Loucy (cell line): ENCODE measurements at regions not wholly inside any gene's neighbourhood (a gene's known extent, or its start where the extent isn't known, plus 50 kb on each side); places are given as distances from the start of the nearest gene placed in this dataset.

Experiments used
- H2AFZ ChIP-seq: fragments of 200-600 bp; sonication (generic); 2 replicates; pipeline ENCODE4 v1.6.0; 2016; ENCODE audit warnings: antibody characterized with exemption, mild to moderate bottlenecking, low read length, moderate library complexity
- H3F3A ChIP-seq: fragments of 200-600 bp; 2 replicates; pipeline ENCODE4 v1.6.0; 2016; ENCODE audit warnings: antibody characterized with exemption, low read depth, mild to moderate bottlenecking
- H3K27me3 ChIP-seq: fragments of 200-600 bp; sonication (generic); 2 replicates; pipeline ENCODE4 v1.6.1; 2014; ENCODE audit warnings: low read length, mild to moderate bottlenecking; ENCODE audit not compliant: insufficient read depth, poor library complexity, severe bottlenecking
- H3K36me3 ChIP-seq: fragments of 200-600 bp; sonication (generic); 2 replicates; pipeline ENCODE4 v1.6.1; 2016; ENCODE audit warnings: low read length; ENCODE audit not compliant: insufficient read depth
- H3K4me1 ChIP-seq: fragments of 200-600 bp; sonication (generic); 2 replicates; pipeline ENCODE4 v1.5.1; 2014; ENCODE audit warnings: low read length, mild to moderate bottlenecking; ENCODE audit not compliant: insufficient read depth, poor library complexity, severe bottlenecking
- H3K4me2 ChIP-seq: fragments of 200-600 bp; sonication (generic); 2 replicates; pipeline ENCODE4 v1.6.0; 2014; ENCODE audit warnings: antibody characterized with exemption, low read length, low read depth, mild to moderate bottlenecking; ENCODE audit not compliant: poor library complexity, severe bottlenecking
- H3K4me3 ChIP-seq: fragments of 200-600 bp; sonication (generic); 2 replicates; pipeline ENCODE4 v1.5.1; 2014; ENCODE audit warnings: low read length, mild to moderate bottlenecking, mixed read lengths; ENCODE audit not compliant: poor library complexity, severe bottlenecking
- H3K79me2 ChIP-seq: fragments of 200-600 bp; sonication (generic); 2 replicates; pipeline ENCODE4 v1.6.1; 2014; ENCODE audit warnings: low read length; ENCODE audit not compliant: insufficient read depth
- H3K9ac ChIP-seq: fragments of 200-600 bp; sonication (generic); 2 replicates; pipeline ENCODE4 v1.6.0; 2014; ENCODE audit warnings: mild to moderate bottlenecking, low read depth, low read length, moderate library complexity; ENCODE audit not compliant: poor library complexity, severe bottlenecking
- H3K9me2 ChIP-seq: fragments of 200-600 bp; sonication (generic); replicated peaks from 2 replicates; pipeline ENCODE4 v1.6.1; 2016; ENCODE audit warnings: low read depth, low read length, mixed read lengths
- H3K9me3 ChIP-seq: fragments of 200-600 bp; sonication (generic); 2 replicates; pipeline ENCODE4 v1.6.1; 2014; ENCODE audit warnings: mild to moderate bottlenecking, antibody characterized with exemption, low read length, low read depth; ENCODE audit not compliant: insufficient read depth
- H4K20me1 ChIP-seq: fragments of 200-600 bp; sonication (generic); 2 replicates; pipeline ENCODE4 v1.6.0; 2014; ENCODE audit warnings: antibody characterized with exemption, low read length, mild to moderate bottlenecking; ENCODE audit not compliant: insufficient read depth, poor library complexity, severe bottlenecking
- EZH2phosphoT487 ChIP-seq: fragments of 200-600 bp; IDR thresholded peaks from 2 replicates; pipeline ENCODE4 v1.6.1; 2018; ENCODE audit warnings: antibody characterized with exemption, mild to moderate bottlenecking, moderate library complexity, borderline replicate concordance
- TF ChIP-seq, protein P1 (sequence below): fragments of 200-600 bp; sonication (generic); conservative IDR thresholded peaks from 2 replicates; pipeline ENCODE4 v1.5.1; 2014; ENCODE audit warnings: mild to moderate bottlenecking, antibody characterized with exemption, low read length

DNA sequence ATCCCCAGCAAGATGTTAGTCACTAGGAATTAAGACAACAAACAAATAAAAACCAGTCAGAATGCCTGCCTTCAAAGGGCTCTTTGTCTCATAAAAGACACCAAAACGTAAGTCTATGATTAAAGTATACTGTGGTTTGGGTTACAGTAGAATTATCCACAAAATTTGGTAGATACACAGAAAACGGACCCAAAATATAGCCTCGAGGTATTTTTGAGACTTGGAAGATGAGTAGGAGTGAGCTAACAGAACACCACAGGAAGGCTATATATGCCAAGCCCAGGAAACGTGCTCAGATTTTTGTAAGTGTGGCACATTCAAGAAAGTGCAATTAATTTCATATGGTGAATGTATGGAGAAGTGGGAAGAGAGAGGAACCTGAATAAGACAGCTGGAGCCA is 831.4 kb downstream of the CDH11 start:
- Histone ChIP-seq H4K20me1 (no peaks in the 10 kb centered on the region), H3F3A (no peaks in the 10 kb centered on the region), H3K4me2 (no peak overlapping the region), H3K9me2 (no peaks in the 10 kb centered on the region), H3K4me3 (no peak overlapping the region), H3K27me3 (no peaks in the 10 kb centered on the region), H3K79me2 (no peaks in the 10 kb centered on the region), H3K36me3 (no peaks in the 10 kb centered on the region), H3K4me1 (no peaks in the 10 kb centered on the region), H2AFZ (no peak overlapping the region), H3K9ac (no peak overlapping the region), H3K9me3 (no peaks in the 10 kb centered on the region)
- TF ChIP-seq, protein P1, sequence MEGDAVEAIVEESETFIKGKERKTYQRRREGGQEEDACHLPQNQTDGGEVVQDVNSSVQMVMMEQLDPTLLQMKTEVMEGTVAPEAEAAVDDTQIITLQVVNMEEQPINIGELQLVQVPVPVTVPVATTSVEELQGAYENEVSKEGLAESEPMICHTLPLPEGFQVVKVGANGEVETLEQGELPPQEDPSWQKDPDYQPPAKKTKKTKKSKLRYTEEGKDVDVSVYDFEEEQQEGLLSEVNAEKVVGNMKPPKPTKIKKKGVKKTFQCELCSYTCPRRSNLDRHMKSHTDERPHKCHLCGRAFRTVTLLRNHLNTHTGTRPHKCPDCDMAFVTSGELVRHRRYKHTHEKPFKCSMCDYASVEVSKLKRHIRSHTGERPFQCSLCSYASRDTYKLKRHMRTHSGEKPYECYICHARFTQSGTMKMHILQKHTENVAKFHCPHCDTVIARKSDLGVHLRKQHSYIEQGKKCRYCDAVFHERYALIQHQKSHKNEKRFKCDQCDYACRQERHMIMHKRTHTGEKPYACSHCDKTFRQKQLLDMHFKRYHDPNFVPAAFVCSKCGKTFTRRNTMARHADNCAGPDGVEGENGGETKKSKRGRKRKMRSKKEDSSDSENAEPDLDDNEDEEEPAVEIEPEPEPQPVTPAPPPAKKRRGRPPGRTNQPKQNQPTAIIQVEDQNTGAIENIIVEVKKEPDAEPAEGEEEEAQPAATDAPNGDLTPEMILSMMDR = no peak
- TF ChIP-seq EZH2phosphoT487 = no peak

DNA sequence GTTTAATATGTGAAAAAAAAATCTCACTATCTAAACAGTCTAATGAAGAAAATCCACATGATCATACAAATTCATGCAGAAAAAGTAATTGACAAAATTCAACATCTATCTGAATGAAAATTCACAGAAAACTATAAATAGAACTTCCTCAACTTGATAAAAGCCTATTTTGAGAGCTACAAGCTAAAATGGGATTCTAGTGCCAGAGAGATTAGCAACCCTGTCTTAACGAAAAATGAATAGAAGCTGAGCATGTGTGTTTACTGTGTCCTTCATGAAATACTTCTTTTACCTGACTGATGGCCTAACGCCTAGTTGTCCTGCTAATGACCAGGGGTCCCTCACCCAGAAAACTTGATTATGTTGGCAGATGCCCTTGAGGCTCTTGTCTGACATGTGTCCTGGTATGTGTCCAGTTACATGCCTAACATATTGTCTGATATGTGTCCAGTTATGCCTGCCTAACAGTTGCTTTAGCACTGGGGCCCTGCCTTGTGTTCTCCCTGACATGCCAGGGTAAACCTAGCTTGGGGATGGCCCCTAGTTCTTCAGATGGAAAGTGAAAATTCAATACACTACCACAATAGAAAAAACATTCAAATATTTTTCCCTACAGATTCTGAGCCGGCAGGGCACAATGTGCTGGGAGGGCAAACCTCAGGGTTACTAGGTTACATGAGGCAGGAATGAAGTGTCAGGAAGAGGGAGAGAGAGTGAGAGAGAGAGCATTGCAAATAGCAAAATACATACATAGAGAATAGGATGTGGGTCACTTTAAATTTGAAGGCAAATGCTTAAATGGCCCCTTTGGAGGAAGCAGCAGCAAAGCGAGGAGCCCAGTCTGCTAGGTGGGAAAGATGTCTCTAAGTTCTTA is 834.0 kb downstream of the CDH11 start:
- H3F3A ChIP-seq = no peaks in the 10 kb centered on the region
- TF ChIP-seq, protein P1 = no peak
- no peak for TF ChIP-seq EZH2phosphoT487
- no peaks in the 10 kb centered on the region for H3K27me3 ChIP-seq
- H3K36me3 ChIP-seq = no peaks in the 10 kb centered on the region
- no peaks in the 10 kb centered on the region for H3K9me3 ChIP-seq
- no peak overlapping the region for H3K4me2 ChIP-seq
- H3K9me2 ChIP-seq = no peaks in the 10 kb centered on the region
- H4K20me1 ChIP-seq = no peaks in the 10 kb centered on the region
- H2AFZ ChIP-seq = no peak overlapping the region
- no peaks in the 10 kb centered on the region for H3K4me1 ChIP-seq
- no peaks in the 10 kb centered on the region for H3K79me2 ChIP-seq
- no peak overlapping the region for H3K4me3 ChIP-seq
- H3K9ac ChIP-seq = no peak overlapping the region

DNA sequence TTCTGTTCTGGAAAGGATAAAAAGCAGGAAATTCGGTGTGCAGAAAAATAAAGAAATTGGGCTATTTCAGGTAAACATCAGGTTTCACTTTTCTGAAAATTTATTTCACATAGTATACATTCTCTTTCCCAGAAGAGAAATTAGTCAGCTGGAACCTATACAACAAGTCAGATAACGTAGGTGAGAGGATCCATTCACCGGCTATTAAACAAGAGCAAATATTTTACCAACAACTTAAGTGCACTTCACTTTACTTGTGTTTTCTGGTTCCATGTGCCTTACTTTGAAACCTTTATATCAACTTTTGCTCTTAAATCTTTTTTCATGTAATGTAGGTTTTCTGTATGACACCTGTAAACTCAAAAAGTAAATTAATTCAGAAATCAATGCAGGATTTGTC is 839.7 kb downstream of the CDH11 start:
- H3K9ac ChIP-seq = no peak overlapping the region
- H3K4me2 ChIP-seq = no peak overlapping the region
- no peaks in the 10 kb centered on the region for H3F3A ChIP-seq

More for the DNA sequence above, 839.7 kb downstream of the CDH11 start:
- H3K79me2 ChIP-seq = no peaks in the 10 kb centered on the region
- H3K9me2 ChIP-seq = no peaks in the 10 kb centered on the region
- H3K4me3 ChIP-seq = no peak overlapping the region
- no peaks in the 10 kb centered on the region for H3K4me1 ChIP-seq
- H3K36me3 ChIP-seq = no peaks in the 10 kb centered on the region
- no peaks in the 10 kb centered on the region for H4K20me1 ChIP-seq
- no peaks in the 10 kb centered on the region for H3K9me3 ChIP-seq
- H3K27me3 ChIP-seq = no peaks in the 10 kb centered on the region
- TF ChIP-seq EZH2phosphoT487 = no peak
- TF ChIP-seq, protein P1 = no peak
- H2AFZ ChIP-seq = no peak overlapping the region
